ENCODE measurements at regions not wholly inside any gene's neighbourhood (a gene's known extent, or its start where the extent isn't known, plus 50 kb on each side); places are given as distances from the start of the nearest gene placed in this dataset.

GRCh38 chr18:11268153-11268552 is 118.8 kb upstream of the PIEZO2 start:
- ChIA-PET CTCF (no interaction called here), POLR2A (no interaction called here)
- DNase-seq (ENCODE audit: unreplicated experiment): no peak
- H3K4me3 Mint-ChIP-seq (ENCODE audit: unreplicated experiment): no peak overlapping the region
- no peaks in the 10 kb centered on the region for H3K4me1 Mint-ChIP-seq (ENCODE audit: insufficient read depth, unreplicated experiment)
- H3K27ac Mint-ChIP-seq (ENCODE audit: low read depth, unreplicated experiment): no peak overlapping the region
- no peak for TF ChIP-seq CTCF (IDR thresholded peaks at IDR 0.05; ENCODE audit: unreplicated experiment)
- H3K36me3 Mint-ChIP-seq (ENCODE audit: insufficient read depth, unreplicated experiment): no peaks in the 10 kb centered on the region
- intact Hi-C loops (cut with micrococcal nuclease): no loop called here
- H3K27me3 Mint-ChIP-seq (ENCODE audit: insufficient read depth, unreplicated experiment): peaks cover 12% of the 10 kb centered on the region
- no TSS peak for BruUV-seq (replicated peaks)
- H3K9me3 Mint-ChIP-seq (ENCODE audit: unreplicated experiment): peaks cover 12% of the 10 kb centered on the region

GRCh38 chr18:11266781-11267480 is 117.6 kb upstream of the PIEZO2 start:
- H3K27me3 Mint-ChIP-seq (ENCODE audit: insufficient read depth, unreplicated experiment): peaks cover 12% of the 10 kb centered on the region

GRCh38 chr18:11261486-11261885 is 112.1 kb upstream of the PIEZO2 start:
- no peak overlapping the region for H3K27ac Mint-ChIP-seq (ENCODE audit: low read depth, unreplicated experiment)
- CTCF ChIA-PET: no interaction called here
- no peak for DNase-seq (ENCODE audit: unreplicated experiment)
- no peaks in the 10 kb centered on the region for H3K4me1 Mint-ChIP-seq (ENCODE audit: insufficient read depth, unreplicated experiment)
- H3K4me3 Mint-ChIP-seq (ENCODE audit: unreplicated experiment): no peak overlapping the region
- H3K36me3 Mint-ChIP-seq (ENCODE audit: insufficient read depth, unreplicated experiment): no peaks in the 10 kb centered on the region
- intact Hi-C loops (cut with micrococcal nuclease): no loop called here
- POLR2A ChIA-PET: interaction anchor here (0.9 kb wide), 1 partner anchor 9 kb away, joined by 8 read pairs; no protein-coding TSS in a partner anchor
- no peak for TF ChIP-seq CTCF (IDR thresholded peaks at IDR 0.05; ENCODE audit: unreplicated experiment)
- BruUV-seq (replicated peaks): no TSS peak
- H3K27me3 Mint-ChIP-seq (ENCODE audit: insufficient read depth, unreplicated experiment): peaks cover 3% of the 10 kb centered on the region
- peaks cover 1% of the 10 kb centered on the region for H3K9me3 Mint-ChIP-seq (ENCODE audit: unreplicated experiment)

More at GRCh38 chr18:11266781-11267480, 117.6 kb upstream of the PIEZO2 start:
- Mint-ChIP-seq H3K4me1 (ENCODE audit: insufficient read depth, unreplicated experiment) (no peaks in the 10 kb centered on the region), H3K4me3 (ENCODE audit: unreplicated experiment) (no peak overlapping the region), H3K9me3 (ENCODE audit: unreplicated experiment) (peaks cover 12% of the 10 kb centered on the region), H3K27ac (ENCODE audit: low read depth, unreplicated experiment) (no peak overlapping the region), H3K36me3 (ENCODE audit: insufficient read depth, unreplicated experiment) (no peaks in the 10 kb centered on the region)
- ChIA-PET CTCF (no interaction called here), POLR2A (no interaction called here)
- TF ChIP-seq CTCF (IDR thresholded peaks at IDR 0.05; ENCODE audit: unreplicated experiment): no peak
- intact Hi-C loops (cut with micrococcal nuclease): no loop called here
- no peak for DNase-seq (ENCODE audit: unreplicated experiment)
- no TSS peak for BruUV-seq (replicated peaks)

GRCh38 chr18:11260961-11261461 is 111.6 kb upstream of the PIEZO2 start:
- ChIA-PET CTCF (no interaction called here), POLR2A (interaction anchor here (0.9 kb wide), 1 partner anchor 10 kb away, joined by 8 read pairs; no protein-coding TSS in a partner anchor)
- H3K4me3 Mint-ChIP-seq (ENCODE audit: unreplicated experiment): no peak overlapping the region
- intact Hi-C loops (cut with micrococcal nuclease): no loop called here
- H3K36me3 Mint-ChIP-seq (ENCODE audit: insufficient read depth, unreplicated experiment): no peaks in the 10 kb centered on the region
- no TSS peak for BruUV-seq (replicated peaks)
- no peaks in the 10 kb centered on the region for H3K27me3 Mint-ChIP-seq (ENCODE audit: insufficient read depth, unreplicated experiment)
- DNase-seq (ENCODE audit: unreplicated experiment): no peak
- H3K4me1 Mint-ChIP-seq (ENCODE audit: insufficient read depth, unreplicated experiment): no peaks in the 10 kb centered on the region
- TF ChIP-seq CTCF (IDR thresholded peaks at IDR 0.05; ENCODE audit: unreplicated experiment): no peak
- H3K9me3 Mint-ChIP-seq (ENCODE audit: unreplicated experiment): no peaks in the 10 kb centered on the region
- H3K27ac Mint-ChIP-seq (ENCODE audit: low read depth, unreplicated experiment): no peak overlapping the region

Data from MCF 10A (cell line).